GM18517 (cell line): ENCODE measurements at regions not wholly inside any gene's neighbourhood (a gene's known extent, or its start where the extent isn't known, plus 50 kb on each side); places are given as distances from the start of the nearest gene placed in this dataset.

ENCODE experiments used
- ATAC-seq: cut with Tn5 transposase; IDR thresholded peaks from one replicate; pipeline ENCODE4 v1.9.1; 2021; ENCODE audit warnings: mild to moderate bottlenecking, moderate library complexity; ENCODE audit not compliant: unreplicated experiment

DNA sequence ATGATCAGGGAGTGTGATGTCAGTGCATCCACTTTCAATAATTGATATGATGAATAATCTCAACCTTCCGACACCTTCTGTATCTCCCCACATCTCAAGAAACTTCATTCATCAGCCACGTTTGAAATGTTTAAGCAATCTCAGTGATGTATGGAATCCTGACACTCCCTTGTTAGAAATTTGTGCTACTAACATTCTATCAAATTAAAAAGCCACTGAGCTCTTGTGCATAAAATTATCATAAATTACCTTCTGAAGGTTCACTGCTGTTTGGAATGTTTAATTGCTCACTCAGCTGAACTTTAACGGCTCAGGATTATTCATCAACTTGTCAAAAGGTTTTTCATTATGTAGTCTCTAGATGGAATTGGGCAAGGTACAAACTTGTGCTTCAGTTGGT, 108.4 kb upstream of the DPH6 start:
- no peak for ATAC-seq

DNA sequence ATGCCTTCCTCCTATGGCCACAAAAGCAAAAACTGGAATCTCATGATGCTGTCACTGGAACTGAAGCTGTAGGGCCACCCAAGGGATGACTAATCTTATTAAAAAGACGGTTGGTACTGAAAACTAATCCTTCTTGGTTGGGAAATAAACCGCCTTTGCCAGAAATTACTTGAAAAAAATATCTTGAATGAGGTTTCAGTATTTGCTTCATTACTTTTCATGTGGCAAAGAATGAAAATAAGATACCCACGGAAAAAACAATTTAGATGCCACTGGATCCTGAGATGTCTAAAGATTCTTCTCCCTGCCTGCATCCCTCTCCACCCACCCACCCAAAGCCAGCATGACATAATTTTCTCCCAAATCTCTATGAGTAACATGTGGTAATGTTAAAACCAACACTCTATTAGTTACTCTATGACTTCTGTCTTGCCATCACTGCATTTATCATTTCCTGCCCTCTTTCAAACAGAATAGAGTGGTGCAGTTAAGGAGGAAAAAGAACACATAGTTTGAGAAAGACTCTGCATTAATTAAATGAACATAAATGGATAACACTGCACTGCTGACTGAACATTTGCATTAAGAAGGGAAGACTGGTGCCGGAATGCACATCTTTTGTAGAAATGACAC, 111.8 kb upstream of the DPH6 start:
- ATAC-seq = no peak

DNA sequence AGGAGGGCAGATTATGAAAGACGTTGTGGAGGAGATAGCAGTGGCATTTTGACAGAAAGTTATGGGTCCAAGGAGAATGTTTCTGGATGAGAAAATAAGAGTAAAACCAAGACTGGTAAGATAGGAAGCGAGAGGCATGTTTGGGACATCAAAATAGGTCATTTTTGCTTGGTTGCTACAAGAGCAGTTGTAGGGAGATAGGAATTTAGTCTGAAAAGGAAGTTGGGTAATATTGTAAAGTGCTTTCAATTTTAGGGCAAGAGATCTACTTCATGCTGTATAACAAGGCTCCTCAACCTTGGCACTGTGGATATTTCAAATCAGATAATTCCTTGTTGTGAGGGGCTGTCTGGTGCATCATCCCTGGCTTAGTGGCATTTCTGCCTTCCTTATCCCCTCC, 118.0 kb upstream of the DPH6 start:
- no peak for ATAC-seq

GRCh38 chr15:35665896-35666536, 120.1 kb upstream of the DPH6 start:
- no peak for ATAC-seq

DNA sequence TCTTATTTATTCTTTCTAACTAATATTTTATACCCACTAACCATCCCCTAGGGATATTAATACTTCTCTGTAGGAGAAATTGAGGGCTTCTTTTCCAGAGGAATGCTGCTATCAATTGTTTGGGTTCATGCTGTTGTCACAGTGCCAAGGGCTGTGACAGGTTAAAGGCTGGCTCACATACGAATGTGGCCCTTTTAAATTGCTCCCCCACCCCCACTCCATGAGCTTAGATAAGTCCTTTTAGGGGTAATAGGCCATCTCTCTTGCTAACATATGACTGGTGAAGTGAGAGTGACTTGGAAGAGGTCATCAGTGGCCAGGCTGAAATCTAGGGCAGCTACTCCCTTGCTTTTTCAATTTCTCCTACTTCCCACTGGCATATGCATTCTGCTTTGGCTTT, 121.9 kb upstream of the DPH6 start:
- no peak for ATAC-seq

DNA sequence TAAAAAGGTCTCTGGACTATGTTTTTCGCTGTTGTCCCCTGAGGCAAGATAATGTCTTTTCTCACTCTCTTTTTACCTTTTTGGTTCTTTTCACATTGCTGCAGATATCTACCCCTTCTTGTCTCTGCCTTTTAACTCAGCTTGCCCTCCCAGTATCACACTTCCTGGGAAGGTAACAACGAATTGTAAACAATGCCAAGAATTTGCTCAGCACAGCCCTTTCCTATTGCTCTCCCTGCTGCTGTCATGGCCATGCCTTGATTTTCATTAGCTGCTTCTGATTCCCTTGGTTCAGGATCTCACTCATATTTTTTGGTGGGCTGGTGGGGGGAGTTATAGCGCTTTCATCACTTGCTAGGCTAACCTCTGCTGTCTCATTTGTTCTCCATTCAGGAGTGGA, 123.1 kb upstream of the DPH6 start:
- ATAC-seq = no peak

- ATAC-seq = no peak
Measured at GRCh38 chr15:35669432-35670045, 123.6 kb upstream of the DPH6 start.

DNA sequence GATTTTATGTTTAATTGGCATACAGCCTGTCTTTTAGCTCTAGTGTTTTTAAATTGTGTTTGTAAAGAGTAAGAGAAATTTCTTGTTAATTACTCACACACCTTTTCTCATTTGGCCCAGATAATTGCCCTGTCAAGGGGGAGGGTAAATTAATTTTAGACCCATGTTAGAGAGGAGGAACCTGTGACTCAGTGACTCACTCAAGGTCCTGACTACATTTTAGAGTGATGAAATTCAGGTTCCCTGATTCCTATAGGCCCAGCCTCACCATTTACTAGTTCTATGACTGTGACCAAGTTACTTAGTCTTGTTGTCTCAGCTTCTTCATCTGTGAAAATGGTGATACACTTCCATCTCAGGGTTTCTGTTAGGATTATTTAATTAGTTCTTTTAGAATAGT, 125.2 kb upstream of the DPH6 start:
- ATAC-seq = no peak

DNA sequence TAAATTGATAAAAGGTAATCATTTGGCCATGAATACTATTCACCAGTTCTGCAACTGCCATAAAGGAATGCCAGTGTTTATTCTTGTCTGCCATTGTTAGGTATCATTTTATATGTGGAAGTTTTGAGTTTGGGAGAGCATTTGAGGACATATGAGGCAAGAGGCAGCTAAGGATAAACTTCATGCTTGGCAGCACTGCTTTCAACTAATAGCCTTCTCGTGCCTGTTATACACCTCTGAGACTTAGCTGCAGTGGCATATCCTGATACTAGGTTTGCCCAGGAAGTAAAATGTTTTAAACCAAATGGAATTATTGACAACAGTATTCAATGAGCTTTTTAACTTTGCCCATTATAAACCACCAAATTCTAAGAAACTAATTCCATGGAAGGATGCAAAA, 126.0 kb upstream of the DPH6 start:
- ATAC-seq = no peak

- ATAC-seq = no peak
Measured at GRCh38 chr15:35673093-35673684, 127.2 kb upstream of the DPH6 start.

- no peak for ATAC-seq
Measured at GRCh38 chr15:35674873-35675781, 129.2 kb upstream of the DPH6 start.

GRCh38 chr15:35678774-35679173, 132.8 kb upstream of the DPH6 start:
- ATAC-seq = no peak

GRCh38 chr15:35679186-35679585, 133.2 kb upstream of the DPH6 start:
- ATAC-seq = no peak

GRCh38 chr15:35680951-35681350, 135.0 kb upstream of the DPH6 start:
- ATAC-seq = no peak

- ATAC-seq = no peak
Measured at GRCh38 chr15:35686347-35686746, 140.4 kb upstream of the DPH6 start.

- no peak for ATAC-seq
Measured at GRCh38 chr15:35689266-35689665, 143.3 kb upstream of the DPH6 start.

DNA sequence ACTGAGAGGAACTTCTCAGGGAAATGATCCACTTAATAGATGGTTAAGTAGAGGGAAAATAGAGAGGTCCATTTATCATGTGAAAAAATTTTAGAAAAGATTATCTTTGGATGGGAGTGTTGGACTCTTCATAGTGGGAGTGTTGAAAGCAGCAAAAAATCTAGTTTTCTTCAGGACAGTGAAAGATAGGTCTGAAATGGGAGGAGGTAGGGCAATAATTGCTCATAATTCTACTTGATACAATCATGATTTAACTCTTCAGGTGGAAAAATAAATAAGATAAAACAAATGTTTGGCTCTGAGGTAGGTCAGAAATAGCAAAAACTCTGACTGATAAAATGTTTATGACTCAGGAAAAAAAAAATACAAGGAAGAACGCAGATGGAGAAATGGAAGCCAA, 144.1 kb upstream of the DPH6 start:
- ATAC-seq = no peak

- no peak for ATAC-seq
Measured at GRCh38 chr15:35690698-35691116, 144.7 kb upstream of the DPH6 start.

GRCh38 chr15:35691173-35691761, 145.3 kb upstream of the DPH6 start:
- ATAC-seq = no peak
